Muscle layer of colon (tissue), 2 donors: ENCODE measurements at regions not wholly inside any gene's neighbourhood (a gene's known extent, or its start where the extent isn't known, plus 50 kb on each side); places are given as distances from the start of the nearest gene placed in this dataset.

Experiments
- H3K27ac ChIP-seq: one replicate; pipeline ENCODE4 v1.7.0; 2013; ENCODE audit warnings: low read depth, mild to moderate bottlenecking, low read length, moderate library complexity
- H3K27me3 ChIP-seq, 2 donors: one replicate each; pipeline ENCODE4 v1.7.0; 2013; ENCODE audit warnings: low read length in 2 of 2, mild to moderate bottlenecking in 2 of 2; ENCODE audit not compliant: insufficient read depth in 2 of 2, control insufficient read depth in 1 of 2
- H3K36me3 ChIP-seq: one replicate; pipeline ENCODE4 v1.7.0; 2013; ENCODE audit warnings: mild to moderate bottlenecking, low read length; ENCODE audit not compliant: insufficient read depth
- H3K4me1 ChIP-seq: one replicate; pipeline ENCODE4 v1.7.0; 2013; ENCODE audit warnings: mild to moderate bottlenecking, low read length; ENCODE audit not compliant: insufficient read depth
- H3K4me3 ChIP-seq, 2 donors: one replicate each; pipeline ENCODE4 v1.7.0; 2013; ENCODE audit warnings: low read length in 2 of 2, low read depth in 1 of 2, mild to moderate bottlenecking in 1 of 2, moderate library complexity in 1 of 2
- H3K9ac ChIP-seq: one replicate; pipeline ENCODE4 v1.7.0; 2013; ENCODE audit warnings: low read length
- H3K9me3 ChIP-seq: one replicate; pipeline ENCODE4 v1.7.0; 2013; ENCODE audit warnings: mild to moderate bottlenecking, low read length
- donor health status: abdominal sarcoma.
- donor health status: Adenocarcinoma of cecum.

DNA sequence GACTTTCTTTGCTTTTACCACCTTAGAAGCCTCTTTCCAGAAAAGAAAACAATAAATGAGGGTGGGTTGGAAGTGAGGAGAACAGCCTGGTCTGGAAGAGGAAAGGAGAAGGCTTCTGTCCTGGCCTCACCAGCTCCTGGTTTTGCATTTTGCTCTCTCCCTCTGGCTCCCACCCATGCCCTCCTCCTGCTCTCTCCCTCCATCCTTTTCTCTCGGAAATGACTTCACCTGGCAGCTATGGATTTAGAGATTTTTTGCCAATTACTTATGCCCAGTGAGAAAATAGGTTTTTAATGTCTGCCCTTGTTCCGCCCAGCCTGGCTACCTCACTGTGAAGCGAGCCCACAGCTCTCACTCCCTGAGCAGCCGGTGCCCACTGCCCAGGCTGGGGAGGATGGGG lies 77.9 kb upstream of the NTRK3 start:
- Histone ChIP-seq H3K27ac (no peak overlapping the region), H3K9ac (no peak overlapping the region), H3K27me3 (no peaks in the 10 kb centered on the region), H3K4me1 (no peaks in the 10 kb centered on the region), H3K36me3 (no peaks in the 10 kb centered on the region), H3K4me3 (no peak overlapping the region), H3K9me3 (no peaks in the 10 kb centered on the region)

DNA sequence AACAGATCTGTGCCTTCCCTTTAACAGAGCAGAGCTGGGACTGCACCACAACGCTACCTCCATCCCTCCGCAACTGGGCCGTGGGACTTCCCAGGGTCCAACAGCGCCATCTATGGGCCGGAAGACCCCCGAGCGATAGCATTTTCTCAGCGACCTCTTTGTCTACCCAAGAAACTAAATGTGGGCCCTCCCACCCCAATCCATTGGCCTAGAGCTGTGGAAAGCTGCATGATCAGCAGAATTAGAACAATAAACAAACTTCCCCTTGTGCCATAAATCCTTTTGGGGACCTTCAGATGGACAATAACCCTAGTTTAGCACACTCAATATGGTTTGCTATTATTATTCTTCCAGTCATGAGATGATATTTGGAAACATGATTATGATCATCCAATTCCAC lies 74.8 kb upstream of the NTRK3 start:
- no peak overlapping the region for H3K4me3 ChIP-seq
- H3K27me3 ChIP-seq = no peaks in the 10 kb centered on the region
- H3K9me3 ChIP-seq = no peaks in the 10 kb centered on the region
- no peak overlapping the region for H3K27ac ChIP-seq
- H3K9ac ChIP-seq = no peak overlapping the region
- no peaks in the 10 kb centered on the region for H3K4me1 ChIP-seq
- H3K36me3 ChIP-seq = no peaks in the 10 kb centered on the region

DNA sequence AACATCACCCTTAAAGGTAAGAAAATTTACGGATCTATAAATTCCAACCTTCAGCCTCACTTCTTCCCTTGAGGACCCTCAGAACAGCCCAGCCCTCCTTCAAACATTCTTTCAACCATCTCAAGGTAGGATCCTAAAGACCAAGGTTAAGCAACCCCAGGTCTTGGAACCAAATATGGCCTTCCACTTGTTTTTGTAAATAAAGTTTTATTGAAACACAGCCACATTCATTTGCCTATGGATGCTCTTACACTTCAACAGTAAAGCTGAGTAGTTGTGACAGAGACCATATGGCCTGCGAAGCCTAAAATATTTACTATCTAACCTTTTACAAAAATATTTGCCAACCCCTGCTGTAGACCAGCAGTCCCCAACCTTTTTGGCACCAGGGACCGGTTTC lies 70.4 kb upstream of the NTRK3 start:
- Histone ChIP-seq H3K27ac (no peak overlapping the region), H3K4me1 (no peaks in the 10 kb centered on the region), H3K36me3 (no peaks in the 10 kb centered on the region), H3K27me3 (no peaks in the 10 kb centered on the region), H3K4me3 (no peak overlapping the region), H3K9me3 (no peaks in the 10 kb centered on the region), H3K9ac (no peak overlapping the region)

DNA sequence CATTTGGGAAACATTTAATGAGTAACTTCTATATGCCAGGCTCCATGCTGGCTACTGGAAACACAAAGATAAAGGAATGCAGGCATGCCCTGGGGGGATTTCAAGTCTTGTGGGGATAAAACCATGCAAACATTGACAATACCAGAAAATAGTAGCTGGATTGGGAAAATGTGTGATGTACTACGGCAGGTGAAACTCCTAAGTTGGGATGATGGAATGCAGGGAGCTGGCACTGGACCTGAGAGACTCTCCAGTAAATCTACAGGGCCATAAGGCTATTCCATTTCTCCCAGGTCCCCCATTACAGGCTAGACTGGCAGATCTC lies 68.2 kb upstream of the NTRK3 start:
- Histone ChIP-seq H3K27me3 (no peaks in the 10 kb centered on the region), H3K4me3 (no peak overlapping the region), H3K4me1 (no peaks in the 10 kb centered on the region), H3K36me3 (no peaks in the 10 kb centered on the region), H3K9ac (no peak overlapping the region), H3K27ac (no peak overlapping the region), H3K9me3 (no peaks in the 10 kb centered on the region)

GRCh38 chr15:88323976-88324740 lies 67.6 kb upstream of the NTRK3 start:
- H3K4me3 ChIP-seq = no peak overlapping the region
- H3K27ac ChIP-seq = no peak overlapping the region
- H3K9me3 ChIP-seq = no peaks in the 10 kb centered on the region
- H3K36me3 ChIP-seq = no peaks in the 10 kb centered on the region
- H3K27me3 ChIP-seq = no peaks in the 10 kb centered on the region
- H3K4me1 ChIP-seq = no peaks in the 10 kb centered on the region
- H3K9ac ChIP-seq = no peak overlapping the region

- no peak overlapping the region for H3K9ac ChIP-seq
- no peaks in the 10 kb centered on the region for H3K4me1 ChIP-seq
- H3K27me3 ChIP-seq = no peaks in the 10 kb centered on the region
- H3K9me3 ChIP-seq = no peaks in the 10 kb centered on the region
- H3K4me3 ChIP-seq = no peak overlapping the region
- H3K27ac ChIP-seq = no peak overlapping the region
- no peaks in the 10 kb centered on the region for H3K36me3 ChIP-seq
These were observed 66.9 kb upstream of the NTRK3 start for GRCh38 chr15:88323468-88323867.

DNA sequence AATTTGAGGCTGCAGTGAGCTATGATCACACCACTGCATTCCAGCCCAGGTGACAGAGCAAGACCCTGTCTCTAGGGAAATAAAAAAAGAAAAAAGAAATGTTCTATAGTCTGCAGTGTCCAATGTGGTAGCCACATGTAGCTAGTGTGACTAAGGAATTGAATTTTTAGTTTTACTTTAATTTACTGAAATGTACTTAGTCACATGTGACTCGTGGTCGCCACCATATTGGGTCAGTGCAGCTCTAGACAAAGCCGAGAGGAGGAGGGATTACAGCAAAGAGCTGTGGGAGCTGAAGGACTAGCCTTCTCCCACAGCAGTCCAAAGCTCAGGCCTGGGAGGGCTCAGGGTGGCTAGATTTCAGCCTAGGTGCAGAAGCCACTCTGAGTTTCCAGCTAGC lies 65.9 kb upstream of the NTRK3 start:
- Histone ChIP-seq H3K36me3 (no peaks in the 10 kb centered on the region), H3K27me3 (no peaks in the 10 kb centered on the region), H3K27ac (no peak overlapping the region), H3K9ac (no peak overlapping the region), H3K9me3 (no peaks in the 10 kb centered on the region), H3K4me3 (no peak overlapping the region), H3K4me1 (no peaks in the 10 kb centered on the region)

- no peak overlapping the region for H3K9ac ChIP-seq
- H3K9me3 ChIP-seq = no peaks in the 10 kb centered on the region
- no peaks in the 10 kb centered on the region for H3K36me3 ChIP-seq
- H3K4me1 ChIP-seq = no peaks in the 10 kb centered on the region
- no peak overlapping the region for H3K4me3 ChIP-seq
- H3K27ac ChIP-seq = no peak overlapping the region
- no peaks in the 10 kb centered on the region for H3K27me3 ChIP-seq
These were observed 64.7 kb upstream of the NTRK3 start for GRCh38 chr15:88321271-88321670.

DNA sequence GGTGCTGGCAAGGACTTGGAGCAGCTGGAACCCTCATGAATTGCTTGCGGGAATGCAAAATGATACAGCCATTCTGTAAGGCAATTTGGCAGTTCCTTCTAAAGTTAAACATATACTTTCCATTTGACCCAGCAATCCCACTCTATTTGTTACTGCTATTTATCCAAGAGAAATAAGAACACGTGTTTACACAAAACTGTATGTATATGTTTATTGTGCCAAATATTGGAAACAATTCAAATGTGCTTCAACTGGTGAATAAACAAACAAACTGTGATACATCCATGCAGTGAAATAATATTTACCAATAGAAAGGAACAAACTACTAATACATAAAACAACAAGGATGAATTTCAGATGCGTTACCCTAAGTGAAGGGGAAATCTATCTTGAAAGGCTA lies 60.0 kb upstream of the NTRK3 start:
- Histone ChIP-seq H3K4me1 (no peaks in the 10 kb centered on the region), H3K9ac (no peak overlapping the region), H3K9me3 (no peaks in the 10 kb centered on the region), H3K36me3 (no peaks in the 10 kb centered on the region), H3K4me3 (no peak overlapping the region), H3K27me3 (no peaks in the 10 kb centered on the region), H3K27ac (no peak overlapping the region)

- no peak overlapping the region for H3K27ac ChIP-seq
- H3K9ac ChIP-seq = no peak overlapping the region
These were observed 58.8 kb upstream of the NTRK3 start for GRCh38 chr15:88315221-88315878.

GRCh38 chr15:88312941-88313579 lies 56.5 kb upstream of the NTRK3 start:
- no peaks in the 10 kb centered on the region for H3K9me3 ChIP-seq
- no peak overlapping the region for H3K4me3 ChIP-seq
- no peak overlapping the region for H3K27ac ChIP-seq
- H3K27me3 ChIP-seq = no peaks in the 10 kb centered on the region
- H3K9ac ChIP-seq = no peak overlapping the region
- H3K36me3 ChIP-seq = no peaks in the 10 kb centered on the region
- H3K4me1 ChIP-seq = no peaks in the 10 kb centered on the region

More at GRCh38 chr15:88315221-88315878, 58.8 kb upstream of the NTRK3 start:
- H3K4me3 ChIP-seq = no peak overlapping the region
- H3K4me1 ChIP-seq = no peaks in the 10 kb centered on the region
- H3K36me3 ChIP-seq = no peaks in the 10 kb centered on the region
- H3K9me3 ChIP-seq = no peaks in the 10 kb centered on the region
- no peaks in the 10 kb centered on the region for H3K27me3 ChIP-seq

DNA sequence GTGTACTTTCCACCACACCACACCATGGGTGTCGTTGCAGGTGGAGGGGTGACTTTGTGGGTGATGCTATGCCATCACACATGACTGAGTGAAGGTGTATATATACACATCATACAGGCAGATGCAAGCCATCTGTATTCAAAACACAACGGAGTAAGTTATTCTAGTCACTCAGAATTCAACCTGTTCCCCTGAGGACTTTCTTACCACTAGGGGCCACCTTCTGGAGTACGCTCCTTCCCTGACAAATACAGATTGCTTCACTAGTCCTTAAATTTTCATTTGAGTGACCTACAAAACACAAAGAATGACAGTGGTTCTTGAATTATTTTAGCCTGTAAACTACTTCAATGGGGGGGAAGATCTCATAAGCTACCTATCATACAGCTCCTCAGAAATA lies 52.8 kb upstream of the NTRK3 start:
- no peaks in the 10 kb centered on the region for H3K9me3 ChIP-seq
- no peaks in the 10 kb centered on the region for H3K4me1 ChIP-seq
- no peak overlapping the region for H3K9ac ChIP-seq
- H3K4me3 ChIP-seq = no peak overlapping the region
- no peak overlapping the region for H3K27ac ChIP-seq
- no peaks in the 10 kb centered on the region for H3K27me3 ChIP-seq
- H3K36me3 ChIP-seq = no peaks in the 10 kb centered on the region
